GM19239 (cell line): ENCODE measurements at regions not wholly inside any gene's neighbourhood (a gene's known extent, or its start where the extent isn't known, plus 50 kb on each side); places are given as distances from the start of the nearest gene placed in this dataset.

Source experiments
- DNase-seq: peaks from one replicate; pipeline ENCODE4 v3.0.0; 2011; ENCODE audit warnings: low spot score; ENCODE audit not compliant: insufficient read length
- FAIRE-seq: peaks from 2 replicates; lab custom pipeline; 2011; peaks lifted over from hg19 to GRCh38; lab: Jason Lieb, UNC

DNA sequence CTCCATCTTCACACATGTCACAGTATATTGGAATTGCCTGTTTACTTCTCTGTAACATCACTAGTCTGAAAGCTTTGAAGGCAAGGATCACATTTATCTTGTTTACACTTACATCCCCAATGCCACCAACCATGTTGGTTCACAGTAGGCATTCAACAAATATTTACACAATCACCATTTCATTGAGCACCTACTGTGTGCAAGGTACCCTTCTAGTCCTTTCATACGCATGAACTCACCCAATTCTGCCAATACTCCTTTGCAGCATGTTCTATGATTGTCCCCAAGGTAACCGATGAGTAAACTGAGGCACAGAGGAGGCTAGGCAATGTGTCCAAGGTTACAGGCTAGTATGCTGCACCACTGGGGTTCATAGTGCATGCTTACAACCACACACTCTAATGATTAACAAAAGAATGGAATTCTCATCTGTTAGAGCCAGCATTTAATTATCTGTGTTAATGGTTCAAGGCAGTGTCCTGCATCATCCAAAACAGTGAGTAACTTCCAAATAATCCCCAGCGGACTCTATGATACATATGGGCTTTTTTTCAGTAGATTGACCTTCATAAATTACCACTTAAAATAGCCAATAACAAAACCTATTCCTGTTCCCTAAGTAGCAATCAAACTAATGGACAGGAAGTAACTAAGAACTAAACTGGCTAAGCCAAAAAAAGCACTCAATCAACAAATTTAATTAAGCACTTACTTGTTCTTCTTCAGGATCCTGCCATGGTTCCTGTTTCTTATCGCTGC is 364.5 kb upstream of the XYLT1 start:
- DNase-seq, result no peak
- no peak for FAIRE-seq

DNA sequence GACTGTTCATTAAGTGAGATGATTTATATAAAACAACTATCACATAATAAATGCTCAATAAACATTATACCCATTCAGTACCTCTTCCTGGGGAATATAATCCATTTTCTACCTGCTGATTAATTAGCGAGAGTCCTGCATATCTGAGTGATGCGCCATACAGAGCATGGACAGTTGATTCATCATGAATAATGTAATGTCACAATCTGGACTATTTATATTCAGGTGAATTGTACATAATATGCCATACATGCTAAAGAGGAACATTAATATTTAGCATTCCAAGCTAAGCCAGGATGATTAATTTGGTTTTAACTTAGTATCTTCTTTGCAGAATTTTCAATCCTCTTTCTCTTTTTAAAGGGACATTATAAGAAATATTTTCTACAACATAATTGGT is 362.0 kb upstream of the XYLT1 start:
- FAIRE-seq (no peak), DNase-seq (no peak)

DNA sequence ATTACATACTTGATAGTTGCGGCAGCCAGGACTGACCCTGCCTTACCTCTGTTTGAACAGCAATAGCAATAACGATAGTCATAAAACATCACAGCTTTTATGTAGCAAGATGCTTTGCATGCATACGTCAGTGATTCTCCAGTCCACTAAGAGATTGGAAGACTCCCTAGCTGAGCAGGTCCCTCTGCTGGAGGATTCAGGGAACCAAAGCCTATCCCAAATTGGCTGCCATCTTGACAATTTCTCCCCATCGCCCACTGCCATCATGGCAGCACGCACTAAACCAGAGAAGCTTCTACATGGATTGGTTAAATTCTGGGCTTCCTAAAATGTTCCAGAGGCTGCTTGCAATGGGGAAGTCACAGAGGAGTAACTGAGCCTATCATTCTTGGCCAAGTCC is 360.6 kb upstream of the XYLT1 start:
- FAIRE-seq (no peak), DNase-seq (no peak)

DNA sequence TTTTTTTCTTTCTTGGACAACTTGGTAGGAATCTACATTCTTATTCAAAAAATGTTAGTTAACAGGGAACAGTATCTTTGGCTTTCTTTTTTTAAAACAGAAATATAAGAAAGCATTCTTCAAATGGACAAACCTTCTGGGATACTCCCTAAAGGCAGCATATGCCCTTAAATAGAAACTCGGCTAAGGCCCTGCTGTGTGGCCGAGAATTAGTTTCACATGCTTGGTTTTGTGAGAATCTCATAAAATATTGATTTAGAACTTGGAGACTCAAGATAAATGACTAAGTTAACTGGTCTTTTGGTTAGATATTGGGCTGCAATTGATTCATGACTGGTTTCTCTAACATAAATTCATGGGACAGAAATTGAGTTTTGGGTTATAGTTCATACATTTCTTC is 359.9 kb upstream of the XYLT1 start:
- DNase-seq (no peak), FAIRE-seq (no peak)

DNA sequence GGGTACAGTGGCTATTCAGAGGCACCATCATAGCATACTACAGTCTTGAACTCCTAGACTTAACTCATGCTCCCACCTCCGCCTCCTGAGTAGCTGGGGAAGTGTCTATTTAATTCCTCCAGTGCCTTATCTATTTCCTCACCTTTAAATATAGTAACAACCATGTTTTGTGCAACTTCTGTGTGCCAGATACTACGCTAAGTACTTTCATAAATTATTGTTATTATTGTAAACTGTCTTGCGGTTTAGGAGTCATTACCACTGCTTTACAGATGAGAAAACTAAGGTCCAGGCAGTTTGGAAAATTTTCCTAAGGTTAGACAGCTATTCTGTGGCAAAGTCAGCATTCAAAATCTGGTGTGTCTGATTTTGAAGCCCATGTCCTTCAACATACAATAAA is 359.1 kb upstream of the XYLT1 start:
- FAIRE-seq, result no peak
- no peak for DNase-seq

DNA sequence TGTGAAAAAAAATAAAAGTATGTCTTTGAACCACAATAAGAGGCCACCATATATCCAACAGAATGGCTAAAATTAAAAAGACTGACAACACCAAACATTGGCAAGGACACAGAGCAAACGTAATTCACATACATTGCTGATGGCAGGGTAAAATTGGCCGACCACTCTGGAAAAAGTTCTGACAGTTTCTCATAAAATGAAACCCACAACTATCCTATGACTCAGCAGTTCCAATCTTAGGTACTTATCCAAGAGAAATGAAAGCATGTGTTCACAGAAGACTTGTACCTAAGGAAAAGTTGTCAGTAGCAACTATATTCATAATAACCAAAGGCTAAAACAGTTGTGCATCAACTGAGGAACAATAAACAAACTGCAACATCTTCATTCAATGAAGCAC is 357.3 kb upstream of the XYLT1 start:
- FAIRE-seq (no peak), DNase-seq (no peak)

DNA sequence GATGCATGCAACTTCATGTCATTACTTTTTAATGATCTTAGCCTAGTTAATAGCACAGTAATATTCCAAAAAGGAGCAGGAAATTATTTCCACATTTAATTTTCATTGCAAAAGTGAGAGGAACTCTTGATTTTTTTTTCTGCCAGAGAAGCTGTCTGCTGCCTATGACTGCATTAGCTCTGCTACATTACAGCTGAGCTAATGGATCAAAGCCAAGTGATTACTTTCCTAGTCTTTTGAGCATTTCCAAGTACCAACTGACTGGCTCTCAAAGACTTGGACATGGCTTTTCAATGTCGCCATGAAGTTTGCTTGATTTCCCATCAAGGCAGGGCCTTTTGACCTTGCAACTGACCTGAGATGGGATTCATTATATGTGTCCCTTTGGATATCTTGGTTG is 356.6 kb upstream of the XYLT1 start:
- FAIRE-seq, result no peak

DNA sequence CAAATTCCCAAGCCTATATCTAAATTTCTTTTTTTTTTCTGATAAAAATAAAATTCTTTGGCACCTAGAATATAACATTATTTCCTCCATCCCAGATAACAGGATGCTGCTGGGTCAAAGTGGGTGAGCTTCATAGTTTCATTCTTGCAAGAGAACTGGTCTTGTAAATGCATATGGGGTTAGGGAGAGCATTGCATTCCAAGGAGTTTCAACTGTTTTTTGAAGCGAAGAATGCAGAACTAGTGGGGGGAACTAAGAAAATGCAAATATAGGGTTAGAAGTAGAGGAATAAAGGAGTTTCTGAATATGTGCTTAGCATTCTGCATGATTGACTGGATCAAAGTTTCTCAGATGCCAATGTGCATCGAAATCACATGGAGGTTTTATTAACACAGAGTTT is 347.2 kb upstream of the XYLT1 start:
- FAIRE-seq (no peak), DNase-seq (no peak)

More for the DNA sequence above, 356.6 kb upstream of the XYLT1 start:
- DNase-seq, result no peak

DNA sequence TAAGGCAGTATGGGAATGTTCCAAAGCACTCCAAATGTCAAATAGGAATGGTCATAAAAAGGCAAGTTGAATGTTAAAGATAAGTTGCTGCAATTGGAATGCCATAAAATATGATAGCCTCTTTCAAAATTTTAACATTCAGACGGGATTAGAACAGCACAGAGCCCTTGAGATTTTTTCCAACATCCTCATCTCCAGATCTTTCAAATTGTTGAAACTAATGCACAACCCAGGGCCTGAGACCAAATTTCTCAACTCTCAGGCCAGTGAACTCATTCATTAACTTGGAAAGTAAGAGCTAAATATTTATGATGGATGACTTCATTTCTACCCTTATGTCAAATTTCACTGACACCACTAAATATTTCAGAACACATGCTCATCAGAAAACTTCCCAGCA is 346.5 kb upstream of the XYLT1 start:
- DNase-seq (no peak), FAIRE-seq (no peak)

DNA sequence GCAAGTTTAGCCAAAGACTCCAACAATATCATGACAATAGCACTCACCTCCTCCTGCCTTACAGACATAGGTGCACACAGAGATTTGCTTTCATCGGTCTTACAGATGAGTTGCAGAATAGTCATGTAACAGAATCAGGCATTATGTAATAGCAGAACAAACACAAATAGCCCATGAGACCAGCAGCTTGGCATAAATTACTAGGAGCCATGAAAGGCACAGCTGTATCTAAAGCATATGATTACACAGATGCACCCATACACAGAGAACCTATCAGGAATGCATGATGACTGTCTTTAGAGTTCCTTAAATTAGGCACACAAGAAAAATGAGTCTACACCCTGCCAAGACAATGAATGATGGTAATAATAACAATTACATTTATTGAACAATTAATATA is 342.0 kb upstream of the XYLT1 start:
- FAIRE-seq (no peak), DNase-seq (no peak)

DNA sequence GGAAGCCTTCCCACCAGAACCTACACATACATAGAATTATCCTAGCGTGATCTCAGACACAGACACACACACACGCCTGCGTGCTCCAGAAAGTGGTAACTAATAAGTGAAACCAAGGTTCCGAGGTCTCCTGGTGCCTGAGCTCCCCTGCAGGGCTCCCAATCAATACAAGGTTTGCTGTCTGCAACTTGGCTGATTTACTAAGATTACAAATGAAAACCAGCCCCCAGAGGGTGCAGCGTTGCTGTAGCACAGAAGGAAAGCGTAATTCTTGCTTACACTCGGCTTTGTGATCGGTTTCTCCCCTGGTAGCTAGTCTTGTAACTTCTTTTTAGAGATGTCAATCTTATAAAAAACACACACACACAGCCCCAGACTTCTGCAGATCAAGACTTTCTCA is 334.1 kb upstream of the XYLT1 start:
- DNase-seq (no peak), FAIRE-seq (no peak)

DNA sequence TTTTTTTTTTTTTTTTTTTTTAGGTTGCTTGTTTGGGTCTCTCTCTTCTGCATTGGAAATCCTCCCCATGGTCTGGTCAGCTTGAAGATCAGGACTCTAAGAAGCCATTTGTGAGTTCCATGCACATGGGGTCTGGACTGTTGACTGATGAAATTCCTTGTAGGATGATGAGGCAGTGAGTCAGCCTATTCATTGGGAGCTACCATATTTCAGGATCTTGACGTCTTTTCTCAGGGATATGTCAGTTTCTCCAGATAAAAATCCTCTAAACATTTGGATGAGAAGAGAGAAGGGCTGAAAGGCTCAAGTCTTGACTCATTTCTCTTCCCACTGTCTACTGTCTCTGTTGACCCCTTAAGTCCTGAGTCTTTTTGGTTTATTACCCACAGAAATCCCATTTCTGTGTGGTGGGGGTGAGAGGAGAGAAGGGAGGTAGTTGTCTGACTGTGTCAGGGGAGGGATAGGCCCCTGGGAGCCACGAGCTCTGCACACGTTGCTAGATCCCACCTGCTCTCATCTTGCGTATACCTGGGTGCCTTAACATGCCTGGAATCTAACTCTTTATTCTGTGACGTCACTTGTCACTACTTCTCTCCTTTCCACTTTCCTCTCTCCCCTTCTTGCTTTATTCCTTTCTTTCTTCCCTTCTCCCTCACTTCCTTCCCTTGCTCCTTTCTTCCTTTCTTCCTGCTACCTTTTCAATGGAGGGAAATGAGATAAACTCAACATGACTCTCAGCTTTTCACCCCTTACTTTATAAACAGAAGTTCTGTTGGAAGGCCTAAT is 333.1 kb upstream of the XYLT1 start:
- DNase-seq, result no peak
- no peak for FAIRE-seq

DNA sequence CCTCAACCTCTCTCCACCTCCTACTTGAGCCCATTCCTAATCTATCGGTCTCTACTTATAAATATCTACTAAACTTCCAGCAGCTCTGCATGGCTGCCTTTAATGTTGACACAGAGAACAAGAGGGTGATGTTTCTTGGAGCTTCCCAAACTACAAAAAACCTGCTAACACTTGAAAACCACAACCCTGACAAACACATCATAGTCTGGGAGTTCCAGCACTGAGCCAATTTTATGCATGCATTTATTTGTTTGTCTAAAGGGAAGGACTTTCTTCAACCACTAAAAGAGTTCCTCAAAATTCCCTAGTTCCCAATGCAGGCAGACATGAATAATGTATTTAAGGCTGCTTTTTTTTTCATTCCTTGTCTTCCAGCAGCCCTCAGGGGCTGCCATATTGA is 331.8 kb upstream of the XYLT1 start:
- no peak for FAIRE-seq

DNA sequence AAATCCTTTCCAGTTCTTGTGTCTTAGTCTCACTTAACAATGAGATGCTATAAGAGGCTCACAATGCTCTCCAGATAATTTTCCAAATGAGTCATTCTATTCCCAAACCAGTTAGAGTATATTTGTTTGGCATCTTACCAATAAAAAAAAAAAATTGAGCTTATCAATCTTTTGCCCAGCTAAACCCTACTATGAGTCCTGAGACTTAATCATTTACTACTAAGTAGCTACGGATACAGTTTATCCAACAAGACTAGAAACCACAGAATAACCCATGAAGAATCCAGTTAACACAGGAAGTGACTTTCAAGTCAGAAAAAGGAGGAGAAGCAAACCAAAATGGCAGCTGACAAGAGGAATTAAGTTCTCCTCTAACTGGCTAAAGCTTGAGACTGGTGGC is 330.3 kb upstream of the XYLT1 start:
- no peak for FAIRE-seq

More for the DNA sequence above, 331.8 kb upstream of the XYLT1 start:
- DNase-seq, result no peak

DNA sequence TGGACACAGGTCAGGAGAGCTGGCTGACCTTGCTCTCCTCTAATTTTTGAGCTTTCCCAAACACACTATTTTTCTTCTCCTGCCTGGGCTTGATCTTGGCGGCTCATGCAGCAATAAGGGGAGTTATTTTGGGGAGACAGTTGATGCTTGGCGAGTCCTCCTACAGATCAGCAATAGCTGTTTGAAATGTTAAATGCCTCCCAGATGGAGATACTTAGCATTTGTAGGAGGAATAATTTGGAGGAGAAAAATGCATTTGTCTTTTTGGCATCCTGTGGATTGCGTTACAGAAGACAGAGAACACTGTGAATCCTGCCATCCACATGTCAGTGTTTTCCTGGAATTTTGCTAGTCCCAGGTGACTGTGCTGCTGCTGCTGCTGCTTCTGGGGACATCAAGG is 328.0 kb upstream of the XYLT1 start:
- DNase-seq (no peak), FAIRE-seq (no peak)

More for the DNA sequence above, 330.3 kb upstream of the XYLT1 start:
- no peak for DNase-seq

DNA sequence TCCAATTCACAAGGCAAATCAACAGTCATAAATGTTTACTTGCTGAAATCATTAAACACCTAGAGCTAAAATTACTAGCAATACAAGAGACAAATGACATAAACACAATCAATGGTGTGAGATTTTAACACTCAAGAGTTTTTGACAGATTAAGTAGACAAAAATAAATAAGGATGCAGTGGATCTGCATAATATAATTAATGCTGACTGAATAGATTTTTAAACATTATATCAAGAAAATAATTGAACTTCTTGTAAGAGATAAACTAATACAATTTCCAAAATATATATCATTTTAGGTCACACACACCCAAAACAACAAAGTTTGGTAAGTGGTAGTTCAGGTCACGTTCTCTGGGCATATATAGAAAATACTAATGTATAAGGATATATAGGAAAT is 322.6 kb upstream of the XYLT1 start:
- DNase-seq (no peak), FAIRE-seq (no peak)

DNA sequence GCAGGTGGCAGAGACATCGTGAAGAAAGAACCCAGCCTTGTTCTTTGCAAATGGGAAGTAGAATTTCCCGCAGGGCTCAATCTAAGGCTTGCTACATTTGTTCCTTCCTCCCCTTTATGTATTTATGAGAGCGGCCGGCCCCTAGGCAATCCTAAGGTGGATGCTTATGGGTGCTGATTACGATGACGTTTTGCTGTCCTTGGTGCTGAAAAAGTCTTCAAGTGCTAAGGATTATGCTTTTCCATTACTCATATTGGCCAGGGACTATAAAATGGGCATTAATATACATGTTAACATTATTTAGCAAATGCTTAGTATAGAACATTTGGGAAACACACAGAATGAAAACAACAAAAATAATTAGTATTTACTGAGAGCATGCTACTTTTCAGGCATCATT is 313.3 kb upstream of the XYLT1 start:
- DNase-seq, result no peak
- no peak for FAIRE-seq

DNA sequence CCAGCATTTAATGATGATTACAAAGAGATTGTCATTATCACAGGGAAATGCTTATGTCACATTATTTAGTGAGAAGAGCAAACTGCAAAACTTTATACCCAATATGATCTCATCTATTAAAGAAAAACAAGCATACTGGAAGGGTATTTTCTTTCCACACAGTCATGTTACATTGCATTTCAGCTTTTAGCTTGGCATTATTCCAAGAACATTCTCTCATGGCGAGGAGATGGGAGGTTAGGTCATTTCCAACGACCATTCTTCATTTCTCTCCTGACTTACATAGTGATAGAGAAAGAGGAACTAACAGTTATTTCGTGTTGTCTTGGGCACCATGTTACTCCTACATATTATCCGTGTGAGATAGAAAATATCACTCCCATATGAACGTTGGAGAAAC is 309.4 kb upstream of the XYLT1 start:
- FAIRE-seq, result no peak
- no peak for DNase-seq

DNA sequence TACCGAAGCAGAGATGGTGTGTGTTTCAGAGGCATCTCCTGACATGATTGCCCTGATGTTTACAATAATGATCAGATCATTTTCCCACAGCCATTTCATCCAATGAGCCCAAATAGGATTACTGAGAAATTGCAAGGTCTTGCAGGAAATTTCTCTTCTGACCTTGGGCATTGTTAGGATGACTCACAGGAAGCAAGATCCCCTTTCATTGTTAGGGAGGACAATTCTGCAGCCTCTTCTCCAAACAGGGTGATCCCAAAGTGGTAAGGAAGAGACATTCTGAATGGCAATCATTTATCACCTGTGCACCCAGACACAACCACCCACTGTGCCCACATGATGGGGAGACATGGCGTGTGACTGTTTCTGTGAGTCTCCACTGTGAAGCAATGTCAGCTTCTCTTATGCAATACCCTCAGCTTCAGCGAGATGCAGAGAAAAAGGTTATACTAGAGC is 306.7 kb upstream of the XYLT1 start:
- FAIRE-seq, result no peak
- DNase-seq, result no peak

DNA sequence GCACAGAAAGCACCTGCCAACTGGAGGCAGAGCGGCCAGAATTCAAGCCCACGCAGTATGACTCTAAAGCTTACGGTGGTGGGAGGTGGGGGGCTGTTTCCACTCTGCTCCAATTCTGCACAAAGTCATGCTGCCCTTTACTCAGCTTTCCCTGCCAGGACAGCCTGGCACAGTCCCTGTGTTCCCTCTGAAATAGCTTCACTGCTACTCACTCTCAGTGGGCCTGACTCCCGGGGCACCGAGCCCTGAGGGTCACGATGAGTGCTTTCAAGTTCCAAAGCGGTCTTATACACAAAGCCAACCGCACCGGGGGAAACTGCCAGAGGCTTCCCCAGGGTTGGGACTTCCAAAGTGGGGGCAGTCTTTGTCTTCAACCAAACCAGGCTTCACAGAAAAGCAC is 306.1 kb upstream of the XYLT1 start:
- no peak for DNase-seq
- no peak for FAIRE-seq

DNA sequence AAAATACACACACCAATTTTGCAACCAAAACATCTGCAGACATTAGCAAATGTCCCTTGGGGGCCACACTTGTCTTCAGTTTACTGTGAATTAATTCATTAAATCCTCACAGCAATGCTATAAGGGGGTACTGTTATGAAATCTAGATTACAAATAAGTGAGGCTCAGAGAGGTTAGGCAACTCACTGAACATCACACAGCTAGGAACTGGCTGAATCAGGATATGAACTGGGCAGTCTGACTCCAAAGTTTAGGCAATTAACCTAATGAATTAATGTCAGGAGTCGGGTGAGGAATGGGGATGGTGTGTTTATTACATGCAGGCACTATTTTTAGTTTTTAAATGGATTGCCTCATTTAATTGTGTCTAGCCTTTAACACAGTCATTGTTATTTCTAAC is 305.7 kb upstream of the XYLT1 start:
- FAIRE-seq, result no peak
- DNase-seq, result no peak

DNA sequence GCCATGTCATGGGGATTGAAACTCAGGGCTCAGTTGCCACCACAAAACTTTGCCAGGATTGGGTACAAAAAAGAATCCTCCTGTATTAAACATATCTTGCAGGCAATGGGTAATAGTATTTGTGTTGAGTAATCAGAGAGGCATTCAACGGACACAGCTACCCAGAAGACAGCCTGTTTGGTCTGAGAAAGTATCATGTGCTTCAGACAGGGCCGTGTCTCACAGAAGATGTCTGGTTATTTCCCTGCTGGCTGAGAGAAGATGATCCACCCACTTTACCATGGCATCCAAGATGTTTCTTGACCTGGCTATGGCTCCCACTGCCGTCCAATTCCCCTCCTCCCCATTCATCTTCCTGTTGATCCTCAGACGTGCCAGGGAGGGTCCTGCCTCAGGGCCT is 304.3 kb upstream of the XYLT1 start:
- DNase-seq, result no peak
- FAIRE-seq, result no peak
